ENCODE measurements at regions not wholly inside any gene's neighbourhood (a gene's known extent, or its start where the extent isn't known, plus 50 kb on each side); places are given as distances from the start of the nearest gene placed in this dataset.

- DNase-seq (ENCODE audit: low read depth), result no peak
- TF ChIP-seq, protein P1, sequence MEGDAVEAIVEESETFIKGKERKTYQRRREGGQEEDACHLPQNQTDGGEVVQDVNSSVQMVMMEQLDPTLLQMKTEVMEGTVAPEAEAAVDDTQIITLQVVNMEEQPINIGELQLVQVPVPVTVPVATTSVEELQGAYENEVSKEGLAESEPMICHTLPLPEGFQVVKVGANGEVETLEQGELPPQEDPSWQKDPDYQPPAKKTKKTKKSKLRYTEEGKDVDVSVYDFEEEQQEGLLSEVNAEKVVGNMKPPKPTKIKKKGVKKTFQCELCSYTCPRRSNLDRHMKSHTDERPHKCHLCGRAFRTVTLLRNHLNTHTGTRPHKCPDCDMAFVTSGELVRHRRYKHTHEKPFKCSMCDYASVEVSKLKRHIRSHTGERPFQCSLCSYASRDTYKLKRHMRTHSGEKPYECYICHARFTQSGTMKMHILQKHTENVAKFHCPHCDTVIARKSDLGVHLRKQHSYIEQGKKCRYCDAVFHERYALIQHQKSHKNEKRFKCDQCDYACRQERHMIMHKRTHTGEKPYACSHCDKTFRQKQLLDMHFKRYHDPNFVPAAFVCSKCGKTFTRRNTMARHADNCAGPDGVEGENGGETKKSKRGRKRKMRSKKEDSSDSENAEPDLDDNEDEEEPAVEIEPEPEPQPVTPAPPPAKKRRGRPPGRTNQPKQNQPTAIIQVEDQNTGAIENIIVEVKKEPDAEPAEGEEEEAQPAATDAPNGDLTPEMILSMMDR (IDR thresholded peaks at IDR 0.05; ENCODE audit: low read depth, low read length, missing control alignments), result no peak
- no peak overlapping the region for H3K4me3 ChIP-seq (ENCODE audit: low read depth, low read length)
Observed at GRCh38 chr2:71851094-71851750, 296.4 kb downstream of the CYP26B1 start.

DNA sequence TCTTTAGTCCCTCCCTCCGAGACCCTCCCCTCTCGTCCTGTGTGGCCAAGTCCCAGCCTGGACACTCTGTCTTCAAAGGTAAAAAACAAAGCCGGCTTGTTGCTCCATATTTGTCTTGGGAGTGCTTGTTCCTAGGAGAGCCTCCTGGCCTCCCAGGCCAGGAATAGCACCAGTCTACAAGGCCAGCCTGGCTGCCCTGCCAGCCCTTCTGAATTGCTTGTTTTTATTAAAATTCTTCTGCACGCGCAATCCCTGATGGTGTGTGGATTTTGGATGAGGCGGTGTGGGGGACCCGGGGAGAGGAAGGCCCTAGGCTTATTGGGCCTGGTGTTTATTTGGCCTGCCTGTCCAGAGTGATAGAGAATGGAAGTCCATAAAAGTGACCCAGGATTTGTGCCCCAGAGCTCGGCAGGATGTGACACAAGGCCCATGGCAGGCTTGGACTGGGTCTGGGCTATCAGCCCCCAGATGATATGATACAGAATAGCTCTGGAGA is 297.3 kb downstream of the CYP26B1 start:
- TF ChIP-seq, protein P1 (IDR thresholded peaks at IDR 0.05; ENCODE audit: low read depth, low read length, missing control alignments), result no peak
- no peak for DNase-seq (ENCODE audit: low read depth)
- H3K4me3 ChIP-seq (ENCODE audit: low read depth, low read length), result no peak overlapping the region

- H3K4me3 ChIP-seq (ENCODE audit: low read depth, low read length), result no peak overlapping the region
- TF ChIP-seq, protein P1 (IDR thresholded peaks at IDR 0.05; ENCODE audit: low read depth, low read length, missing control alignments), result no peak
- no peak for DNase-seq (ENCODE audit: low read depth)
Observed at GRCh38 chr2:71849607-71850305, 297.9 kb downstream of the CYP26B1 start.

DNA sequence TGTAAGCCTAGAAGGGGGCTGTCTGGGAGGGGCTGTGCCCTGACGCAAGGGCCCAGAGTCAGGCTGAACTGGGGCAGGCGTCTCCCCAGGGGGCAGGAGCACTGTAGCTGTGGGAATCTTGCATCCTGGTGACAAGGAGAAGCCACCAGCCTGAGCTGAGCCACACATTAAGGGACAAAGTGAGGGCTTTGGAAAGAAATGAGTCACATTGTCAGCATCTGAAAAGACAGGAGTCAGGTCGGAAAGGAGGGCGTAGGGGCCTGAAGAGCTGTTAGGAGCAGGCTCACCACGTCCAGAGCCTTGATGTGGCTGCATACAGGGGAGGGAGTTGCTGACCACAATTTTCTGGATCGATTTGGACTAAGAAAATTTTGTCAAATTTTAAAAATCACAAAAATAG is 298.6 kb downstream of the CYP26B1 start:
- DNase-seq (ENCODE audit: low read depth), result no peak
- TF ChIP-seq, protein P1 (IDR thresholded peaks at IDR 0.05; ENCODE audit: low read depth, low read length, missing control alignments), result no peak
- H3K4me3 ChIP-seq (ENCODE audit: low read depth, low read length), result no peak overlapping the region

GRCh38 chr2:71846669-71847291 is 300.9 kb downstream of the CYP26B1 start:
- no peak overlapping the region for H3K4me3 ChIP-seq (ENCODE audit: low read depth, low read length)
- no peak for DNase-seq (ENCODE audit: low read depth)

GRCh38 chr2:71846072-71846471 is 301.6 kb downstream of the CYP26B1 start:
- no peak for DNase-seq (ENCODE audit: low read depth)
- H3K4me3 ChIP-seq (ENCODE audit: low read depth, low read length), result no peak overlapping the region
- TF ChIP-seq, protein P1 (IDR thresholded peaks at IDR 0.05; ENCODE audit: low read depth, low read length, missing control alignments), result no peak

More at GRCh38 chr2:71846669-71847291, 300.9 kb downstream of the CYP26B1 start:
- TF ChIP-seq, protein P1 (IDR thresholded peaks at IDR 0.05; ENCODE audit: low read depth, low read length, missing control alignments), result no peak
